H1 (cell line): ENCODE measurements at regions not wholly inside any gene's neighbourhood (a gene's known extent, or its start where the extent isn't known, plus 50 kb on each side); places are given as distances from the start of the nearest gene placed in this dataset.

Experiments
- CTCF ChIA-PET: fragments of 300-600 bp; sonication (Branson Sonifier 250); formaldehyde crosslinking; loops from one replicate; lab custom pipeline; 2021; ENCODE audit not compliant: partially characterized antibody; lab: Charles Lee
- POLR2A ChIA-PET: fragments of 300-600 bp; sonication (Branson Sonifier 250); formaldehyde crosslinking; loops from one replicate; lab custom pipeline; 2021; ENCODE audit warnings: inconsistent platforms; ENCODE audit not compliant: partially characterized antibody; lab: Charles Lee
- DNase-seq, 2 experiments: peaks; one replicate each; pipeline versions ENCODE4 v3.0.0 to v3.0.0-alpha.2; 2010 to 2022; ENCODE audit warnings: low spot score in 2 of 2, low read depth in 1 of 2, mixed read lengths in 1 of 2
- FAIRE-seq: peaks from 2 replicates; lab custom pipeline; 2011; peaks lifted over from hg19 to GRCh38; lab: Jason Lieb, UNC
- H2AFZ ChIP-seq: 2 replicates; pipeline ENCODE4 v1.8.1; 2012; ENCODE audit warnings: low read length, inconsistent platforms
- H2AK5ac ChIP-seq: 2 replicates; pipeline ENCODE4 v1.6.1; 2013; ENCODE audit warnings: low read depth, low read length
- H2BK120ac ChIP-seq: replicated peaks from 2 replicates; pipeline ENCODE3; 2013; ENCODE audit warnings: low read depth, low read length, inconsistent platforms
- H2BK12ac ChIP-seq: 2 replicates; pipeline ENCODE4 v1.6.1; 2013; ENCODE audit warnings: low read depth, low read length
- H2BK15ac ChIP-seq: 2 replicates; pipeline ENCODE4 v1.6.1; 2013; ENCODE audit warnings: low read length
- H2BK20ac ChIP-seq: 2 replicates; pipeline ENCODE4 v1.6.1; 2013; ENCODE audit warnings: low read length
- H2BK5ac ChIP-seq: 2 replicates; pipeline ENCODE4 v1.6.1; 2013; ENCODE audit warnings: low read depth, low read length
- H3K14ac ChIP-seq: 2 replicates; pipeline ENCODE4 v1.6.1; 2013; ENCODE audit warnings: inconsistent platforms; ENCODE audit not compliant: insufficient read length
- H3K18ac ChIP-seq: 2 replicates; pipeline ENCODE4 v1.6.1; 2013; ENCODE audit warnings: low read length; ENCODE audit errors: extremely low read depth
- H3K23ac ChIP-seq: 2 replicates; pipeline ENCODE4 v1.6.1; 2013; ENCODE audit warnings: inconsistent platforms; ENCODE audit not compliant: insufficient read length
- H3K23me2 ChIP-seq: 2 replicates; pipeline ENCODE4 v1.6.1; 2013; ENCODE audit warnings: low read depth, low read length
- H3K27ac ChIP-seq: 2 replicates; pipeline ENCODE4 v1.6.1; 2011; ENCODE audit warnings: low read depth, low read length, inconsistent platforms
- H3K27me3 ChIP-seq, 4 experiments: replicated peaks in 1 of 4; 1 replicate in 1 of 4; 2 replicates in 3 of 4; pipeline versions ENCODE4 v1.6.1 to v1.8.1; 2011 to 2013; ENCODE audit warnings: low read length in 3 of 4, mild to moderate bottlenecking in 3 of 4, inconsistent platforms in 2 of 4, mixed read lengths in 2 of 4, moderate library complexity in 1 of 4; ENCODE audit not compliant: control insufficient read depth in 3 of 4, insufficient read depth in 3 of 4; ENCODE audit errors: extremely low read depth in 1 of 4
- H3K36me3 ChIP-seq, 4 experiments: 2 replicates each; pipeline versions ENCODE4 v1.6.1 to v1.8.1; 2011 to 2013; ENCODE audit warnings: mild to moderate bottlenecking in 4 of 4, low read length in 3 of 4, moderate library complexity in 2 of 4, control low read depth in 1 of 4, inconsistent platforms in 1 of 4; ENCODE audit not compliant: insufficient read depth in 4 of 4, control insufficient read depth in 2 of 4
- H3K4ac ChIP-seq: replicated peaks from 2 replicates; pipeline ENCODE3; 2013; ENCODE audit warnings: low read length, low read depth, mixed read lengths, inconsistent platforms; ENCODE audit not compliant: insufficient read length
- H3K4me1 ChIP-seq, 4 experiments: replicated peaks in 1 of 4; 1 replicate in 1 of 4; 2 replicates in 3 of 4; pipeline versions ENCODE4 v1.6.1 to v1.8.1; 2011 to 2013; ENCODE audit warnings: low read length in 3 of 4, inconsistent platforms in 2 of 4, mixed read lengths in 1 of 4; ENCODE audit not compliant: insufficient read depth in 4 of 4, control insufficient read depth in 3 of 4
- H3K4me2 ChIP-seq, 2 experiments: 2 replicates each; pipeline versions ENCODE4 v1.6.1 to v1.8.1; 2011 to 2013; ENCODE audit warnings: low read depth in 2 of 2, low read length in 2 of 2, control low read depth in 1 of 2, inconsistent platforms in 1 of 2, mild to moderate bottlenecking in 1 of 2; ENCODE audit not compliant: insufficient read depth in 1 of 2
- H3K4me3 ChIP-seq, 4 experiments: fragments of 200-600, 300-600 bp in 1 of 4; sonication (generic), shearing (Covaris generic), sonication (Bioruptor Twin) in 1 of 4; 2 replicates each; pipeline versions ENCODE4 v1.5.1 to v1.8.1; 2011 to 2016; ENCODE audit warnings: low read length in 4 of 4, low read depth in 3 of 4, control low read depth in 2 of 4, inconsistent platforms in 2 of 4, mild to moderate bottlenecking in 2 of 4, mixed read lengths in 1 of 4, moderate library complexity in 1 of 4; ENCODE audit not compliant: insufficient read depth in 2 of 4; ENCODE audit errors: extremely low read depth in 1 of 4
- H3K56ac ChIP-seq: replicated peaks from 2 replicates; pipeline ENCODE3; 2013; ENCODE audit warnings: low read depth, mild to moderate bottlenecking, mixed read lengths, low read length, inconsistent platforms; ENCODE audit not compliant: insufficient read length
- H3K79me1 ChIP-seq: 2 replicates; pipeline ENCODE4 v1.6.1; 2013; ENCODE audit warnings: low read depth, low read length, control low read depth
- H3K79me2 ChIP-seq, 2 experiments: 2 replicates each; pipeline versions ENCODE4 v1.6.1 to v1.8.1; 2012 to 2013; ENCODE audit warnings: low read length in 2 of 2, mild to moderate bottlenecking in 2 of 2, inconsistent platforms in 1 of 2; ENCODE audit not compliant: insufficient read depth in 2 of 2, control insufficient read depth in 1 of 2
- H3K9ac ChIP-seq, 4 experiments: replicated peaks in 1 of 4; 1 replicate in 1 of 4; 2 replicates in 3 of 4; pipeline versions ENCODE4 v1.6.1 to v1.8.1; 2011 to 2013; ENCODE audit warnings: low read depth in 3 of 4, low read length in 3 of 4, control low read depth in 2 of 4, mild to moderate bottlenecking in 2 of 4, moderate library complexity in 2 of 4, inconsistent platforms in 1 of 4; ENCODE audit errors: extremely low read depth in 1 of 4
- H3K9me3 ChIP-seq, 2 experiments: 2 replicates each; pipeline versions ENCODE4 v1.6.1 to v1.8.1; 2012 to 2013; ENCODE audit warnings: mild to moderate bottlenecking in 2 of 2, moderate library complexity in 2 of 2, control low read depth in 1 of 2, inconsistent platforms in 1 of 2, low read depth in 1 of 2, low read length in 1 of 2, mixed read lengths in 1 of 2; ENCODE audit not compliant: insufficient read depth in 2 of 2
- H4K20me1 ChIP-seq, 2 experiments: replicated peaks in 1 of 2; 2 replicates each; pipeline versions ENCODE3 to v1.8.1; 2011 to 2013; ENCODE audit warnings: inconsistent platforms in 2 of 2, low read length in 2 of 2, mild to moderate bottlenecking in 1 of 2; ENCODE audit not compliant: insufficient read depth in 2 of 2, control insufficient read depth in 1 of 2
- H4K5ac ChIP-seq: 2 replicates; pipeline ENCODE4 v1.6.1; 2013; ENCODE audit warnings: low read length, low read depth, mixed read lengths, inconsistent platforms; ENCODE audit not compliant: insufficient read length
- H4K8ac ChIP-seq: 2 replicates; pipeline ENCODE4 v1.8.0; 2013; ENCODE audit warnings: mild to moderate bottlenecking, moderate library complexity, low read length, inconsistent platforms; ENCODE audit not compliant: insufficient read depth; ENCODE audit errors: extremely low read depth
- H4K91ac ChIP-seq: replicated peaks from 2 replicates; pipeline ENCODE3; 2013; ENCODE audit warnings: low read length, mixed read lengths, inconsistent platforms; ENCODE audit not compliant: insufficient read length
- ASH2L ChIP-seq: fragments of 200-600, 300-600 bp; sonication (generic); IDR thresholded peaks from one replicate; pipeline ENCODE4 v1.7.1; 2017; ENCODE audit warnings: low read length
- BCL11A ChIP-seq, 2 experiments: IDR thresholded peaks; one replicate each; pipeline ENCODE4 v1.6.1; 2011; ENCODE audit warnings: low read depth in 2 of 2, low read length in 2 of 2, mild to moderate bottlenecking in 2 of 2
- CBX5 ChIP-seq: fragments of 300-800, 300-1000 bp; sonication (generic); IDR thresholded peaks from 2 replicates; pipeline ENCODE4 v1.7.1; 2016; ENCODE audit warnings: antibody characterized with exemption, low read length, low read depth
- EP300 ChIP-seq, 2 experiments: IDR thresholded peaks; 1 replicate in 1 of 2; 2 replicates in 1 of 2; pipeline ENCODE4 v1.6.1; 2011 to 2012; ENCODE audit warnings: low read depth in 2 of 2, low read length in 2 of 2, mild to moderate bottlenecking in 2 of 2, borderline replicate concordance in 1 of 2, inconsistent platforms in 1 of 2, moderate library complexity in 1 of 2
- GABPA ChIP-seq: IDR thresholded peaks from 2 replicates; pipeline ENCODE4 v1.6.1; 2011; ENCODE audit warnings: mild to moderate bottlenecking, low read length, moderate library complexity, borderline replicate concordance; ENCODE audit not compliant: insufficient read depth
- HDAC6 ChIP-seq: IDR thresholded peaks from one replicate; pipeline ENCODE4 v1.7.1; 2012; ENCODE audit warnings: low read depth, mild to moderate bottlenecking, inconsistent platforms, low read length, moderate library complexity
- POU5F1 ChIP-seq: IDR thresholded peaks from 2 replicates; pipeline ENCODE4 v1.6.1; 2011; ENCODE audit warnings: low read depth, mild to moderate bottlenecking, low read length, moderate library complexity
- RAD21 ChIP-seq, 2 experiments: IDR thresholded peaks in 1 of 2; conservative IDR thresholded peaks in 1 of 2; 2 replicates each; pipeline ENCODE4 v1.6.1; 2011; ENCODE audit warnings: low read depth in 2 of 2, low read length in 2 of 2, improper control_type of control experiment in 1 of 2, inconsistent platforms in 1 of 2, mild to moderate bottlenecking in 1 of 2, moderate library complexity in 1 of 2
- SIN3A ChIP-seq, 2 experiments: IDR thresholded peaks in 1 of 2; conservative IDR thresholded peaks in 1 of 2; 2 replicates each; pipeline ENCODE4 v1.6.1; 2011 to 2012; ENCODE audit warnings: low read length in 2 of 2, improper control_type of control experiment in 1 of 2, low read depth in 1 of 2, mild to moderate bottlenecking in 1 of 2
- SP4 ChIP-seq: IDR thresholded peaks from 2 replicates; pipeline ENCODE4 v1.6.1; 2012; ENCODE audit warnings: low read length, inconsistent platforms
- TAF1 ChIP-seq: IDR thresholded peaks from 2 replicates; pipeline ENCODE4 v1.6.1; 2011; ENCODE audit warnings: mild to moderate bottlenecking, low read depth, low read length
- TCF12 ChIP-seq: IDR thresholded peaks from 2 replicates; pipeline ENCODE4 v1.6.1; 2011; ENCODE audit warnings: low read depth, mild to moderate bottlenecking, low read length
- ZNF274 ChIP-seq: IDR thresholded peaks from 2 replicates; pipeline ENCODE4 v1.7.0; 2012; ENCODE audit warnings: low read length, borderline replicate concordance; ENCODE audit errors: extremely low read depth
- WGBS, 2 experiments: shearing (Covaris generic) in 1 of 2; methylation state at CpG; one replicate each; pipeline versions ENCODE4 v1.1.6 to v1.1.7; 2013 to 2015; ENCODE audit warnings: low lambda C conversion rate in 2 of 2, mixed read lengths in 2 of 2, inconsistent platforms in 1 of 2, low coverage in 1 of 2, missing lambda C conversion rate in 1 of 2; ENCODE audit not compliant: insufficient replicate concordance in 2 of 2, insufficient coverage in 1 of 2, insufficient read length in 1 of 2; ENCODE audit errors: extremely low coverage in 1 of 2, missing lambda C conversion rate in 1 of 2; 5-methylcytosine and 5-hydroxymethylcytosine counted together

DNA sequence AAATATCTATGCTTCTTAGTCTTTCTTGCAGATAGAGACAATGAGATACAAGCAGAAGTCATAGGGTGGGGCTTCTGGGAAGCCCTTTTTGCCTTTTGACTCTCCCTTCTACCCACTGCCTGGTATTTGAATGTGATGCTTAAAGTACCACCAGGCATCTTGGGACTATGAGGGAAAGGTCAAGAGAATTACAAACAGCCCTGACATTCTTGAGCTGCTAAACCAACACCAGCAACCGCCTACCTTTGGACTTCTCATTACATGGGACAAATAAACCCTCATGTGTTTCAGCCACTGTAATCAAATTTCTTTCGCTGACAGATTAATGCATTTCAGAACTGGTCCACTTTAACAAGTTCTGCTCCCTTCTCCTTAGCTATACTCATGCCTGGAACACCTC lies 112.8 kb downstream of the LUZP4 start:
- Histone ChIP-seq H3K4ac (no peak overlapping the region), H4K8ac (no peak overlapping the region), H4K5ac (no peak overlapping the region), H4K20me1 (no peaks in the 10 kb centered on the region), H2BK20ac (no peak overlapping the region), H3K14ac (no peak overlapping the region), H3K23ac (no peak overlapping the region), H3K56ac (no peak overlapping the region), H3K9ac (no peak overlapping the region), H3K79me1 (no peaks in the 10 kb centered on the region), H3K23me2 (no peaks in the 10 kb centered on the region), H3K9me3 (no peaks in the 10 kb centered on the region), H3K27me3 (no peaks in the 10 kb centered on the region), H2BK12ac (no peak overlapping the region), H3K18ac (no peak overlapping the region), H2BK5ac (no peak overlapping the region), H2BK15ac (no peak overlapping the region), H3K27ac (no peak overlapping the region), H2AFZ (no peak overlapping the region), H2AK5ac (no peak overlapping the region), H3K4me2 (no peak overlapping the region), H2BK120ac (no peak overlapping the region), H3K79me2 (no peaks in the 10 kb centered on the region), H4K91ac (no peak overlapping the region), H3K4me1 (peaks cover 0 to 3% (median 0%) of the 10 kb centered on the region in 4 experiments; a peak in 1 of 7 replicates), H3K4me3 (no peak overlapping the region), H3K36me3 (no peaks in the 10 kb centered on the region)
- DNase-seq: no peak
- ChIA-PET POLR2A (no interaction called here), CTCF (interaction anchor here (0.6 kb wide), 1 partner anchor 13 kb away, joined by 4 read pairs; no protein-coding TSS in a partner anchor)
- WGBS, 2 experiments: 92% methylated on average over 2 of the region's 2 CpGs; no CpG with 5 or more reads in 1 of the 2 experiments
- FAIRE-seq: peak; percentile 13
- TF ChIP-seq BCL11A (IDR thresholded peaks at IDR 0.05; ENCODE audit: low read depth in 2 of 2, low read length in 2 of 2) (no peak), EP300 (IDR thresholded peaks at IDR 0.05; ENCODE audit: borderline replicate concordance in 1 of 2, low read depth in 2 of 2, low read length in 2 of 2) (no peak), SIN3A (conservative IDR thresholded peaks at IDR 0.05 in 1 of 2, IDR thresholded peaks at IDR 0.05 in 1 of 2; ENCODE audit: low read depth in 1 of 2, low read length in 2 of 2) (no peak), ZNF274 (no peak), GABPA (no peak), TCF12 (no peak), ASH2L (no peak), SP4 (no peak), RAD21 (IDR thresholded peaks at IDR 0.05 in 1 of 2, conservative IDR thresholded peaks at IDR 0.05 in 1 of 2; ENCODE audit: low read depth in 2 of 2, low read length in 2 of 2) (no peak), CBX5 (no peak), HDAC6 (no peak), TAF1 (no peak), POU5F1 (no peak)
